Tibial nerve (tissue), 4 donors: ENCODE measurements at regions not wholly inside any gene's neighbourhood (a gene's known extent, or its start where the extent isn't known, plus 50 kb on each side); places are given as distances from the start of the nearest gene placed in this dataset.

Experiments used
- DNase-seq, 2 donors: peaks; one replicate each; pipeline ENCODE4 v3.0.0-alpha.2; 2019; ENCODE audit warnings: low spot score in 2 of 2
- H3K27ac ChIP-seq, 4 donors: fragments of 200-600 bp; sonication (generic) in 3 of 4; one replicate each; pipeline ENCODE4 v1.5.1; 2017 to 2019; ENCODE audit warnings: mild to moderate bottlenecking in 1 of 4
- H3K27me3 ChIP-seq, 2 donors: fragments of 200-600 bp; sonication (generic) in 1 of 2; one replicate each; pipeline versions ENCODE4 v1.5.1 to v1.6.0; 2017 to 2019
- H3K36me3 ChIP-seq, 3 donors: fragments of 200-600 bp; sonication (generic); one replicate each; pipeline ENCODE4 v1.5.1; 2018 to 2019
- H3K4me1 ChIP-seq, 4 donors: fragments of 200-600 bp; sonication (generic) in 3 of 4; one replicate each; pipeline ENCODE4 v1.5.1; 2017 to 2019
- H3K4me3 ChIP-seq, 4 donors: fragments of 200-600 bp; sonication (generic) in 3 of 4; one replicate each; pipeline ENCODE4 v1.5.1; 2017 to 2019; ENCODE audit warnings: mild to moderate bottlenecking in 1 of 4, moderate library complexity in 1 of 4
- H3K9me3 ChIP-seq, 4 donors: fragments of 200-600 bp; sonication (generic) in 3 of 4; one replicate each; pipeline ENCODE4 v1.5.1; 2017 to 2019
- EP300 ChIP-seq, 2 donors: sonication (generic); formaldehyde crosslinking; IDR thresholded peaks; one replicate each; pipeline ENCODE4 v1.6.1; 2017; ENCODE audit warnings: antibody characterized with exemption in 2 of 2, mild to moderate bottlenecking in 1 of 2
- POLR2A ChIP-seq, 2 donors: fragments of 450-650 bp; IDR thresholded peaks; one replicate each; pipeline ENCODE4 v1.6.1; 2017; ENCODE audit warnings: antibody characterized with exemption in 2 of 2, mild to moderate bottlenecking in 2 of 2, moderate library complexity in 2 of 2
- WGBS, 2 donors: methylation state at CpG; one replicate each; pipeline ENCODE4 v1.1.5; 2018; 5-methylcytosine and 5-hydroxymethylcytosine counted together
- TF ChIP-seq, protein P1 (sequence below), 5 experiments: fragments of 200-600 bp in 3 of 5; fragments of 450-650 bp in 2 of 5; sonication (generic) in 3 of 5; IDR thresholded peaks; one replicate each; pipeline ENCODE4 v1.5.1; 2016 to 2019; ENCODE audit warnings: antibody characterized with exemption in 5 of 5, mild to moderate bottlenecking in 3 of 5, moderate library complexity in 2 of 5

- H3K4me1 ChIP-seq: no peaks in the 10 kb centered on the region
- WGBS, 2 donors: 89 to 92% methylated on average over 11 of the region's 11 CpGs
- H3K4me3 ChIP-seq: no peak overlapping the region
- no peak for DNase-seq
- H3K27ac ChIP-seq: no peak overlapping the region
- no peaks in the 10 kb centered on the region for H3K27me3 ChIP-seq
- no peaks in the 10 kb centered on the region for H3K36me3 ChIP-seq
- no peaks in the 10 kb centered on the region for H3K9me3 ChIP-seq
- TF ChIP-seq POLR2A (IDR thresholded peaks at IDR 0.05): no peak
- TF ChIP-seq EP300 (IDR thresholded peaks at IDR 0.05): no peak
- TF ChIP-seq, protein P1, sequence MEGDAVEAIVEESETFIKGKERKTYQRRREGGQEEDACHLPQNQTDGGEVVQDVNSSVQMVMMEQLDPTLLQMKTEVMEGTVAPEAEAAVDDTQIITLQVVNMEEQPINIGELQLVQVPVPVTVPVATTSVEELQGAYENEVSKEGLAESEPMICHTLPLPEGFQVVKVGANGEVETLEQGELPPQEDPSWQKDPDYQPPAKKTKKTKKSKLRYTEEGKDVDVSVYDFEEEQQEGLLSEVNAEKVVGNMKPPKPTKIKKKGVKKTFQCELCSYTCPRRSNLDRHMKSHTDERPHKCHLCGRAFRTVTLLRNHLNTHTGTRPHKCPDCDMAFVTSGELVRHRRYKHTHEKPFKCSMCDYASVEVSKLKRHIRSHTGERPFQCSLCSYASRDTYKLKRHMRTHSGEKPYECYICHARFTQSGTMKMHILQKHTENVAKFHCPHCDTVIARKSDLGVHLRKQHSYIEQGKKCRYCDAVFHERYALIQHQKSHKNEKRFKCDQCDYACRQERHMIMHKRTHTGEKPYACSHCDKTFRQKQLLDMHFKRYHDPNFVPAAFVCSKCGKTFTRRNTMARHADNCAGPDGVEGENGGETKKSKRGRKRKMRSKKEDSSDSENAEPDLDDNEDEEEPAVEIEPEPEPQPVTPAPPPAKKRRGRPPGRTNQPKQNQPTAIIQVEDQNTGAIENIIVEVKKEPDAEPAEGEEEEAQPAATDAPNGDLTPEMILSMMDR (IDR thresholded peaks at IDR 0.05): no peak
Observed at GRCh38 chr2:396903-397302, 109.0 kb upstream of the ALKAL2 start.

- no peak overlapping the region for H3K4me3 ChIP-seq
- no peaks in the 10 kb centered on the region for H3K4me1 ChIP-seq
- WGBS, 2 donors: 75 to 87% methylated on average over 12 of the region's 12 CpGs
- DNase-seq: no peak
- H3K9me3 ChIP-seq: no peaks in the 10 kb centered on the region
- TF ChIP-seq, protein P1 (IDR thresholded peaks at IDR 0.05): no peak
- TF ChIP-seq EP300 (IDR thresholded peaks at IDR 0.05) (no peak), POLR2A (IDR thresholded peaks at IDR 0.05) (no peak)
- H3K27ac ChIP-seq: no peak overlapping the region
- H3K27me3 ChIP-seq: no peaks in the 10 kb centered on the region
- H3K36me3 ChIP-seq: no peaks in the 10 kb centered on the region
Observed at GRCh38 chr2:395886-396285, 108.0 kb upstream of the ALKAL2 start.

- no peaks in the 10 kb centered on the region for H3K36me3 ChIP-seq
- no peaks in the 10 kb centered on the region for H3K9me3 ChIP-seq
- WGBS, 2 donors: 61 to 69% methylated on average over 33 to 37 of the region's 37 CpGs
- no peaks in the 10 kb centered on the region for H3K27me3 ChIP-seq
- no peak for DNase-seq
- TF ChIP-seq EP300 (IDR thresholded peaks at IDR 0.05) (no peak), POLR2A (IDR thresholded peaks at IDR 0.05) (no peak)
- TF ChIP-seq, protein P1 (IDR thresholded peaks at IDR 0.05): no peak
- no peaks in the 10 kb centered on the region for H3K4me1 ChIP-seq
- no peak overlapping the region for H3K4me3 ChIP-seq
- no peak overlapping the region for H3K27ac ChIP-seq
Observed at GRCh38 chr2:393711-394696, 106.1 kb upstream of the ALKAL2 start.

- Histone ChIP-seq H3K36me3 (no peaks in the 10 kb centered on the region), H3K4me1 (no peaks in the 10 kb centered on the region), H3K9me3 (no peaks in the 10 kb centered on the region), H3K4me3 (no peak overlapping the region), H3K27me3 (no peaks in the 10 kb centered on the region), H3K27ac (no peak overlapping the region)
- no peak for DNase-seq
- 78 to 90% methylated on average over 9 of the region's 9 CpGs for WGBS, 2 donors
- TF ChIP-seq, protein P1 (IDR thresholded peaks at IDR 0.05): no peak
- no peak for TF ChIP-seq POLR2A (IDR thresholded peaks at IDR 0.05)
- TF ChIP-seq EP300 (IDR thresholded peaks at IDR 0.05): no peak
Observed at GRCh38 chr2:392926-393280, 105.0 kb upstream of the ALKAL2 start.

- TF ChIP-seq POLR2A (IDR thresholded peaks at IDR 0.05): no peak
- TF ChIP-seq EP300 (IDR thresholded peaks at IDR 0.05): no peak
- TF ChIP-seq, protein P1 (IDR thresholded peaks at IDR 0.05): no peak
- 84 to 89% methylated on average over 31 to 32 of the region's 32 CpGs for WGBS, 2 donors
- Histone ChIP-seq H3K4me1 (no peaks in the 10 kb centered on the region), H3K27me3 (no peaks in the 10 kb centered on the region), H3K27ac (no peak overlapping the region), H3K9me3 (no peaks in the 10 kb centered on the region), H3K36me3 (no peaks in the 10 kb centered on the region), H3K4me3 (no peak overlapping the region)
- DNase-seq: no peak
Observed at GRCh38 chr2:392181-392925, 104.5 kb upstream of the ALKAL2 start.
